Inferior parietal cortex (tissue), 1 donor: ENCODE measurements at regions not wholly inside any gene's neighbourhood (a gene's known extent, or its start where the extent isn't known, plus 50 kb on each side); places are given as distances from the start of the nearest gene placed in this dataset.

ENCODE experiments used
- DNase-seq: peaks from one replicate; pipeline ENCODE4 v3.0.0-alpha.2; 2016; ENCODE audit errors: extremely low spot score

DNA sequence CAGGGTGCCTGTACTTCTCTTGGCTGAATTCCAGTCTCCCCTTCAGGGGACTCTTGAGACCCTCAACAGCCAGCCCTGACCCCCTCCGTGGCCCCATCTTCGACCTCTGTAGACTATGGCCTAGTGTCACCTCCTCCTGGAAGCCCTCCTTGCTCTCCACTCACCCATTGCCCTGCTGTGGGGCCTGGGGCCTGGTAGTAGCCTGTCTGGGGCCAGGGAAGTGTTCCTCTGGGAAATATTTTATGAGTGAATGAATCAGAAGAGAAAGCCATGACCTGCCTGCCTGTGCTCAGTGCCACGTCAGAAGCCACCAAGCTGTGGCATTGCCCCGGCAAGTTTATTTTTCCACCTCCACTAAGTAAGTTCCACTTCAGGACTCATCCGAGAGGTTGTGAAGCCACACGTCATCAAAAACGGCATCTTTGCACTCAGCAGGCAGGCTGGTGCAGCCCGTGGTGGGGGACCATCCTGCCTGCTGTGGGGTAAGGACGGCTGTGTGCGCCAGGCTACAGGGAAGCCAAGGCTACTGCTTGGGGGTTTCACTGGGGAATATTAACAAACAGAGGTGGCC is 59.6 kb upstream of the PPARA start:
- DNase-seq: no peak

- DNase-seq: no peak
Measured at GRCh38 chr22:46091277-46091977, 58.9 kb upstream of the PPARA start.

GRCh38 chr22:46092011-46092410 is 58.3 kb upstream of the PPARA start:
- no peak for DNase-seq

GRCh38 chr22:46092670-46093410 is 57.5 kb upstream of the PPARA start:
- no peak for DNase-seq

- DNase-seq: no peak
Measured at GRCh38 chr22:46093796-46094195, 56.5 kb upstream of the PPARA start.

GRCh38 chr22:46094676-46095075 is 55.6 kb upstream of the PPARA start:
- no peak for DNase-seq

- DNase-seq: no peak
Measured at GRCh38 chr22:46096051-46096450, 54.3 kb upstream of the PPARA start.

- DNase-seq: no peak
Measured at GRCh38 chr22:46096706-46097230, 53.6 kb upstream of the PPARA start.

DNA sequence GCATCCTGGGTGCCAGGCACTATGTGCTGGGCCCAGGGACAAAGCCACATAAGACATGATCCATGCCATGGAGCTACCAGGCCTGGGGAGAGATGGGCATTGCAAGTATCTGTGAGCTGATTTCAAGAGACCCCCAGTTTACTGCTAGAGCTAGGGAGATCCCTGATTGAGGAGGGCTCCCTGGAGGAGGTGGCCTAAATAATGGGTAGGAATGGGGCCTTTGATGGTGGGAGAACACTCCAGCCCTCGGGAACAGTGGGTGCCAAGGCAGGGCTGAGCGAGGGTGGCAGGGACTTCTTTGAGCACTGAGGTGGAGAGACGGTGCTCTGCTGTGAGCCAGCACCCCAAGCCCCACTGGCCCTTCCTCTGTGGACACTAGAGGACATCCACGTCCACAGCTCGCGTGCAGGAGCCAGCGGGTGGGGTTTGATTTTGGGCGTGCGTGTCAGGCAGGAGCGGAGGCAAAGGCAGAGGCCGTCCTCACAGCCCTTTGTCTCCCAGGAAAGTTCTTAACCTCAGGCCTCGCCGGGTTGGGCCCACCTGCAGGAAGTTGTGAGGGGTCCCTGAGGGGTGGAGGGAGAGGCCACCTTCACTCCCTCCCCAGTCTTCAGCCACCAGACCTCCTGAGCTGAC is 52.9 kb upstream of the PPARA start:
- DNase-seq: no peak

DNA sequence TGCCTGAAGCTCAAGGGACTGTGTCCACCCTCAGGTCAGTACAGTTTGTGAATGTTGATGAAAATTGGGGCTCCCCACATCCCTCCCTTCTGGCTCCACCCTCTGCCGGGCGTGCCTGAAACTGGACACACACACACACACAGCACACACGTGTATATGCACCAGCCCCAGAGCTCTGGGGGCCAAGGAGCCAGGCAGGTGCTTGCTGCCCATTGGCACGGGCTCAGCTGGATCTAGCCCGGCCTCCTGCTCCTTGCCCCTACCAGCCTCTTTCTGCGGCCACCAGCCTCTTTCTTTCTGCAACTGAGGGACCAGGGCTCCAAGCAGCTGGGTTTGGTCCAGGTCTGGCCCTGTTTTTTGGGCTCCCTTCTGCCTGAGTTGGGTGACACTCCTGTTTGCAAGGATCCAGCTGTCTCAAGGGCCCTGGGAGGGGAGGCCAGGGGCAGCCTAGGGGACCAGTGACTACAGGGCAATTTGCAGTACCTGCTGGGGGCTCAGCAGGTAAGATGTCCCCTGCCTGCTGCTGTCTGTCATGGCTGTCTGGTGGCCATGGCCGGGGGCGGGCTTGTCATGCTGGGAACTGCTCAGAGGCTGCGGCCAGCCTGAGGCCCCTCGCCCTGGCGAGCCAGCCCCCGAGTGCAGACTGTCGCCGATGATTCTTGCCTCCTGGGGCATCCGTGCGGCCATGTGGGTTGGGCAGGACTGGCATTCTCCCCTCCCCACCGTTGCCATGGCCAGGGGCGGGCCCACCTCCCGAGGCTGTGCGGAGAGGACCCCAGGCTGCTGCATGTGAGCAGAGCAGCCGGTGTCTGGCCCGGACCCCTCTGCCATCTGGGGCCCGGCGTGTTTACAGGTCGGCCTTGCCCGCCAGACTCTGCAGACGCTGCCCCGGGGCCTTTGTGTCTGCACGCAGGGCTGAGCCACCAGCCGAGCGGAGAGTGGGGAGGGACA is 51.5 kb upstream of the PPARA start:
- no peak for DNase-seq

DNA sequence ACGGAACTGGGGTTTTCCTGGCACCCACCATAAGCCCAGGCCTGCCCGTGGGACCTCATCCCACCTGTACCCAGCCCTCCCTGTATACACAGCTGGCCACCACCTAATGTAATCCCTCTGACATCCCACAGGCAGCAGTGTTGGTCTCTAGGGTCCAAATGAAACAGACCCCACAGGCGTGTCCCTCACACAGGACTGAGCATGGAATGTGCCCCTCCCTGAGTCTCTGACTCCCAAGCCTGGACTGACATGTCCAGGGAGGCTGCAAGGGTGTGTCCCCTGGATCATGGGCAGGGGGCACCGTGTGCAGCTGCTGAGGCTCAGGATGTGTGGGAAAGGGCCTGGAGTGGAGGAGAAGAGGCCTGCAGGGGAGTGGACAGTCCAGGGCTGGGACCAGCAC is 50.6 kb upstream of the PPARA start:
- DNase-seq: no peak

DNA sequence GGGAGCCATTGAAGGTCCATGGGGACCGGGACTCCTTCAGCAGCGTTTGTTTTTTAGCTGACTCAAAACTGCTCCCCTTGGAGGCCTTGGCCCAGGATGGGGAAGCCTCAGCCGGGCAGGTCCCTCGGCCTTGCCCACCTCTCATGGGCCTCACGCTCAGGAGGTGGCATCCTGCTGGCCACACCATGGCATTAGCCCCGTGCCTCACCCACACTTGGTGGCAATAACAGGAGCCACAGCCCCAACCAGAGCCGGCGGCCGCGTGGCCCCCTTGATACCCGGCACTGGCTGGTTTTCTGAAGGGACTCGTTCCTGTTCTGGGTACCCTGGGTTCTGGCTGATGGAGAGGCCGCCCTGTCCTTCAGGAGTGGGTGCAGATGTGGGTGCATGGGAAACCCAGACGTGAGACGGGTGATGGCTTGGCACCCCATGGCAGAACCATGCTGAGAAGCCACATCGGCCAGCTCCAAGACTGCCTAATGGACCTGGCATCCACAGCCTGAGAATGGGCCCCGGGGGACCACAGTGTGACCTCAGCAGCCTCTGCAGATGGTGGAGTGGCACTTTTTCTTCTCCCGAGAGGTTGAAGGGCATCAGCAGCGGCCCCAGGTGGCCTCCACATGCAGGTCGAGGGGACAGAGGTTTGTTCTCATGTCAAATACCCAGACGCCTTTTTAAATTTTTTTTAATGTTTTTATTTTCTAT is 49.8 kb upstream of the PPARA start:
- no peak for DNase-seq
